Glutamatergic neuron (in vitro differentiated cells): ENCODE measurements at regions not wholly inside any gene's neighbourhood (a gene's known extent, or its start where the extent isn't known, plus 50 kb on each side); places are given as distances from the start of the nearest gene placed in this dataset.

ENCODE experiments used
- DNase-seq: peaks from one replicate; pipeline ENCODE4 v3.0.0; 2022
- H3K27ac Mint-ChIP-seq: one replicate; pipeline ENCODE4 v1.8.0; 2020; ENCODE audit warnings: mild to moderate bottlenecking, mixed read lengths, inconsistent platforms; ENCODE audit not compliant: unreplicated experiment
- H3K27me3 Mint-ChIP-seq: one replicate; pipeline ENCODE4 v1.8.0; 2020; ENCODE audit warnings: mild to moderate bottlenecking, moderate library complexity, mixed read lengths, inconsistent platforms; ENCODE audit not compliant: unreplicated experiment
- H3K36me3 Mint-ChIP-seq: one replicate; pipeline ENCODE4 v1.8.0; 2020; ENCODE audit warnings: mild to moderate bottlenecking, mixed read lengths, inconsistent platforms; ENCODE audit not compliant: unreplicated experiment
- H3K4me1 Mint-ChIP-seq: one replicate; pipeline ENCODE4 v1.8.0; 2020; ENCODE audit warnings: mild to moderate bottlenecking, low read depth, mixed read lengths, inconsistent platforms; ENCODE audit not compliant: unreplicated experiment
- H3K4me3 Mint-ChIP-seq: one replicate; pipeline ENCODE4 v1.8.0; 2020; ENCODE audit warnings: mild to moderate bottlenecking, mixed read lengths, inconsistent platforms; ENCODE audit not compliant: unreplicated experiment
- H3K9me3 Mint-ChIP-seq: one replicate; pipeline ENCODE4 v1.8.0; 2020; ENCODE audit warnings: mild to moderate bottlenecking, moderate library complexity, mixed read lengths, inconsistent platforms; ENCODE audit not compliant: unreplicated experiment
- TF ChIP-seq, protein P1 (sequence below): fragments of 200-600 bp; sonication (generic); IDR thresholded peaks from one replicate; pipeline ENCODE4 v1.5.0; 2021; ENCODE audit not compliant: partially characterized antibody, unreplicated experiment

DNA sequence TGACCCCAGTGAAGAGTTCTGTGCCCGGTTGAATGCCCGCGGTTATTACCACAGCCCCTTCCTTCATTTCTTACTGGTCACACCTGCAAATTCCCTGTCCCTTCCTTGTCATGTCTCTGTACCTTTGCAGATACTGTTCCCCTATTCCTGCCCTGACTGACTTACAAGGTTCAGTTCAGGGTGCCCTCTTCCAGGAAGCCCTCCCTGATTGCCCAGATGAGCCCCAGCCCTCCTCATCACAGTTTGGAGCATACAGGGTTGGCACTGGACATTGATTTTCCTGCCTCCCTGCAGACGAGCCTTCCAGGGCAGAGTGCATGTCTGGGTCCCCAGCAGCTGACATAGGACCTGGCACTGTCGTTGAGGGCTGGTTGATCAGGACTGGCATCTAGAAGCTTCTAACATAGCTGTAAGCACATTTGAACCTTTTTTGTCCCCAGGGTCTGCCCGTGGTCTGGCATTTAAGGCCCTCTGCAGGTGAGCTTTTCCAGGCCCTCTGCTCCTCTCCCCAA, 70.4 kb upstream of the SHISAL1 start:
- Mint-ChIP-seq H3K4me3 (no peak overlapping the region), H3K36me3 (no peaks in the 10 kb centered on the region), H3K27me3 (peaks cover 16% of the 10 kb centered on the region), H3K9me3 (peaks cover 3% of the 10 kb centered on the region), H3K4me1 (peaks cover 4% of the 10 kb centered on the region), H3K27ac (no peak overlapping the region)
- TF ChIP-seq, protein P1, sequence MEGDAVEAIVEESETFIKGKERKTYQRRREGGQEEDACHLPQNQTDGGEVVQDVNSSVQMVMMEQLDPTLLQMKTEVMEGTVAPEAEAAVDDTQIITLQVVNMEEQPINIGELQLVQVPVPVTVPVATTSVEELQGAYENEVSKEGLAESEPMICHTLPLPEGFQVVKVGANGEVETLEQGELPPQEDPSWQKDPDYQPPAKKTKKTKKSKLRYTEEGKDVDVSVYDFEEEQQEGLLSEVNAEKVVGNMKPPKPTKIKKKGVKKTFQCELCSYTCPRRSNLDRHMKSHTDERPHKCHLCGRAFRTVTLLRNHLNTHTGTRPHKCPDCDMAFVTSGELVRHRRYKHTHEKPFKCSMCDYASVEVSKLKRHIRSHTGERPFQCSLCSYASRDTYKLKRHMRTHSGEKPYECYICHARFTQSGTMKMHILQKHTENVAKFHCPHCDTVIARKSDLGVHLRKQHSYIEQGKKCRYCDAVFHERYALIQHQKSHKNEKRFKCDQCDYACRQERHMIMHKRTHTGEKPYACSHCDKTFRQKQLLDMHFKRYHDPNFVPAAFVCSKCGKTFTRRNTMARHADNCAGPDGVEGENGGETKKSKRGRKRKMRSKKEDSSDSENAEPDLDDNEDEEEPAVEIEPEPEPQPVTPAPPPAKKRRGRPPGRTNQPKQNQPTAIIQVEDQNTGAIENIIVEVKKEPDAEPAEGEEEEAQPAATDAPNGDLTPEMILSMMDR: no peak
- DNase-seq: peak; percentile 9

DNA sequence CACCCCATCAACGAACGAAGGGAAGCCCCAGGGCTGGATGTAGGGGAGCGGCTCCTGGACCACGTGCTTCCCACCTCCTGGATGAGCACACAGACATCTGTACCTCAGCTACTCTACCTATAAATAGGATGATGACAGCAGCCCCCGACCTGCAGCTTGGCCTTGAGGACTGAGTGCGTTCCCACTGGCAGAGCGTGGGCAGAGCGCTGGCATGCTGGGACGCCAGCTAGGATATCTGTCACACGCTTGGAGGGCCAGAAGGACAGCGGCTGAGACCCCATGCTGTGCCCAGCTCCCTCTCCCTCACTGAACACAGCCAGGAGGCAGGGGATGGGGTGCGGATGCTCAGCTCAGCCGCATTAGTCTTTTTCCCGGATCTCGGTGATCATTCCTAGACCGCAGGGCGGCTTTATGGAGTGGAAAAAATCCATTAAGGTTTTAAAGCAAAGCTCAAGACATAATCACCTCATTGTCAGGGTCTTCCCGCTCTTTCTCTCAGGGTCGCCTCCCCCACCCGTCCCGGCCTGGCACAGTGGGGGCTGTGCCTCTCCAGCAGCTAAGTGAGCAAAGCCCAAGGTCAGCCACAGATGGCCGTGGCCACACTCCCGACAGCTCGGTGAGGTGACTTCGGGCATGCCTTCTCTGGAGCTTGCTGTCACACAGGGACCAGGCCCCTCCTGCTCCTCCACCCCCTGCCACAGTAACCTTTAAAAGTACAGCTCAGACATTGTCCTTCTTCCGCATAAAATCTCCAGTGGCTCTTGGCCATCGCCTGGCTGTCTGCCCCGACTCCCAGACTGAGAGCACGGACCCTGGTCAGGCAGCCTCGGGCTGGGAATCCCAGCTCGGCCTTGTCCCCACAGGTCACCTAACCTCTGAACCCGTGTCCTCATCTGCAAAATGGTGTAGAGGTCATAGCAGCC, 69.6 kb upstream of the SHISAL1 start:
- Mint-ChIP-seq H3K9me3 (peaks cover 3% of the 10 kb centered on the region), H3K27ac (no peak overlapping the region), H3K27me3 (peaks cover 14% of the 10 kb centered on the region), H3K4me3 (peak overlapping the region; percentile 6), H3K4me1 (peaks cover 4% of the 10 kb centered on the region), H3K36me3 (no peaks in the 10 kb centered on the region)
- TF ChIP-seq, protein P1: no peak
- DNase-seq: peak; percentile 27

DNA sequence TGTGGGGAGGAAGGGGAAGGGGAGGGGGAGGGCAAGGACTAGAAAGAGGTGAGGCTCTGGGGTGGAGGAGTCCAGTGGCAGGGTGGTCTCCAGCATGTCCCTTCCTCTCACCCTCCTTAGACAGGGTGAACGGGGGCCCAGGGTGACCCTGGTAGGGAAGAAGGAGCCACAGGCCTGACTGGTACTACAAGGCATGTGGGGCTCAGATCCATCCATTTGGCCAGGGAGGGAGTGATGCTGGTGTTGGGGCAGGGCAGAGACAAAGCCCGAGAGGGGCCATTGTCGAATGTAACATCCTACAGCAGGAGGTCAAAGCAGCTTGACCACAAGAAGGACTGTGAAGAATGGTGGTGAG, 69.0 kb upstream of the SHISAL1 start:
- TF ChIP-seq, protein P1: no peak
- H3K27me3 Mint-ChIP-seq: peaks cover 10% of the 10 kb centered on the region
- H3K4me3 Mint-ChIP-seq: no peak overlapping the region
- peaks cover 3% of the 10 kb centered on the region for H3K9me3 Mint-ChIP-seq
- no peak overlapping the region for H3K27ac Mint-ChIP-seq
- no peaks in the 10 kb centered on the region for H3K36me3 Mint-ChIP-seq
- peaks cover 4% of the 10 kb centered on the region for H3K4me1 Mint-ChIP-seq
- DNase-seq: peak; percentile 10

DNA sequence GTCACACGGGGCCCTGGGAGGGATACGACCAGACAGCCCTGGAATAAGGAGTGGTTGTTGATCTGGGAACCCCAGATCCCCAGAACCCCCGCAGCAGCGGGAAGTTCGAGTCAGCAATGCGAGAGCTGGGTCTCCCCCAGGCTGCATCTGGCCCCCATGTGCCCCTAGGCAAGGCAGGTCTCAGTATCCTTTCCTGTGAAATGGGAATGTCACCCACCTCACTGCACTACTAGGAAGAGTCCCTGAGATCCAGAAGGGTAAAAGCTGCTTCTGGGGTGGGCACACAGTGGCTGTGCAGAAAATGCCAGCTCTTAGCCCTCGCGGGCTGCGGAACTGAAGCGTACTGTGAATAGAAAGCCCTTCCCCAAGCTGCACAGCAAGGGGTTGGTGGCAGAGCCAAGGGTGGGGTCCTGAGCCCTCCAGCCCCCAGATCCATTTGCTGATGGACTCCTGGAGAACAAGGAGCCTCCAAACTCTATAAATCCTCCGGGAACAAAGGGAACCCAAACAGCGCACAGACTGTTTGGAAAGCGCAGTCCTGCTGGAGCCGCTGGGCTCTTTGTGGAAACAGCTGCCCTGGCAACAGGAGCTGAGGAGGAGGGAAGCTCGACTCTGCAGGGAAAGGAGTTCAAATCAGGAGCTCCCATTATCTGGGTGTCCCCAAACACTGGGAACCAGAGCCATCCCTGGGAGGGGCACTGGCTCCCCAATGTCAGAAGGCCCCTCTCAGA, 68.2 kb upstream of the SHISAL1 start:
- Mint-ChIP-seq H3K4me1 (peaks cover 4% of the 10 kb centered on the region), H3K36me3 (no peaks in the 10 kb centered on the region), H3K27ac (no peak overlapping the region), H3K27me3 (peaks cover 8% of the 10 kb centered on the region), H3K9me3 (peaks cover 3% of the 10 kb centered on the region), H3K4me3 (no peak overlapping the region)
- TF ChIP-seq, protein P1: no peak
- DNase-seq: peak; percentile 16
